Panc1 (cell line): ENCODE measurements at regions not wholly inside any gene's neighbourhood (a gene's known extent, or its start where the extent isn't known, plus 50 kb on each side); places are given as distances from the start of the nearest gene placed in this dataset.

Source experiments
- ATAC-seq: fragments of 200-7000 bp; cut with Tn5 transposase; 2 replicates; pipeline ENCODE4 v1.9.1; 2020; ENCODE audit warnings: mild to moderate bottlenecking, moderate library complexity
- BruUV-seq: library from RNA; stranded (reverse); fragments of 400-500 nt; replicated peaks from 2 replicates; lab custom pipeline; 2021; lab: Mats Ljungman, UMichigan
- CTCF ChIA-PET: fragments of 300-600 bp; sonication (Branson Sonifier 250); formaldehyde crosslinking; loops from one replicate; lab custom pipeline; 2022; ENCODE audit warnings: antibody characterized with exemption; lab: Charles Lee
- POLR2A ChIA-PET: fragments of 300-600 bp; sonication (Branson Sonifier 250); formaldehyde crosslinking; loops from one replicate; lab custom pipeline; 2022; ENCODE audit warnings: antibody characterized with exemption; lab: Charles Lee
- DNase-seq: peaks from one replicate; pipeline ENCODE4 v3.0.0-alpha.2; 2010; ENCODE audit warnings: low read depth, low spot score
- H3K27ac ChIP-seq: 2 replicates; pipeline ENCODE4 v1.5.1; 2011; ENCODE audit warnings: mild to moderate bottlenecking, low read length, inconsistent platforms
- H3K27me3 ChIP-seq: fragments of 200-500 bp; sonication (Bioruptor generic); 2 replicates; pipeline ENCODE4 v1.6.0; 2014; ENCODE audit warnings: low read length, inconsistent platforms; ENCODE audit not compliant: control insufficient read depth, insufficient read depth
- H3K36me3 ChIP-seq: fragments of 200-500 bp; sonication (Bioruptor generic); 2 replicates; pipeline ENCODE4 v1.5.1; 2014; ENCODE audit warnings: inconsistent platforms, mild to moderate bottlenecking, low read length, moderate library complexity; ENCODE audit not compliant: control insufficient read depth, insufficient read depth
- H3K4me1 ChIP-seq: 2 replicates; pipeline ENCODE4 v1.5.1; 2011; ENCODE audit warnings: inconsistent platforms, mild to moderate bottlenecking, low read length, moderate library complexity; ENCODE audit not compliant: control insufficient read depth, insufficient read depth
- H3K4me3 ChIP-seq, 2 experiments: 2 replicates each; pipeline ENCODE4 v1.5.1; 2011 to 2012; ENCODE audit warnings: low read depth in 2 of 2, low read length in 2 of 2, mild to moderate bottlenecking in 2 of 2, inconsistent platforms in 1 of 2, moderate library complexity in 1 of 2
- H3K9me3 ChIP-seq: fragments of 200-500 bp; sonication (Bioruptor generic); 2 replicates; pipeline ENCODE4 v1.5.1; 2014; ENCODE audit warnings: low read depth, mild to moderate bottlenecking, inconsistent platforms, low read length, moderate library complexity; ENCODE audit not compliant: control insufficient read depth, insufficient read depth
- POLR2AphosphoS5 ChIP-seq: IDR thresholded peaks from 2 replicates; pipeline ENCODE4 v1.6.1; 2012; ENCODE audit warnings: mild to moderate bottlenecking, low read depth, low read length, moderate library complexity
- REST ChIP-seq, 2 experiments: IDR thresholded peaks; 2 replicates each; pipeline ENCODE4 v1.6.1; 2011 to 2012; ENCODE audit warnings: low read depth in 2 of 2, control low read depth in 1 of 2, low read length in 1 of 2, mild to moderate bottlenecking in 1 of 2, moderate library complexity in 1 of 2; ENCODE audit not compliant: insufficient read depth in 1 of 2
- SIN3A ChIP-seq: IDR thresholded peaks from 2 replicates; pipeline ENCODE4 v1.6.1; 2012; ENCODE audit warnings: low read depth, mild to moderate bottlenecking, low read length, moderate library complexity, borderline replicate concordance; ENCODE audit not compliant: insufficient read depth
- TCF7L2 ChIP-seq: IDR thresholded peaks from 2 replicates; pipeline ENCODE4 v1.6.1; 2011; ENCODE audit warnings: mild to moderate bottlenecking, low read depth, low read length, inconsistent platforms
- in situ Hi-C: cut with HindIII; loops from 2 replicates; pipeline ENCODE4 v1.10.0; 2016; ENCODE audit warnings: low sequenced_read_pairs, low pct_unique_long_range_greater_than_20kb
- intact Hi-C: fragments of 100-400 bp; cut with micrococcal nuclease; formaldehyde crosslinking; loops from one replicate; pipeline ENCODE4 v1.10.0; 2022; ENCODE audit not compliant: unreplicated experiment
- TF ChIP-seq, protein P1 (sequence below): fragments of 450-650 bp; IDR thresholded peaks from 2 replicates; pipeline ENCODE4 v1.5.1; 2017; ENCODE audit warnings: mild to moderate bottlenecking

GRCh38 chr2:122032264-122032645 is 276.8 kb downstream of the TSN start:
- ChIA-PET CTCF (no interaction called here), POLR2A (no interaction called here)
- Histone ChIP-seq H3K4me1 (peaks cover 3% of the 10 kb centered on the region; the same call in 1 of the 2 replicates), H3K36me3 (no peaks in the 10 kb centered on the region), H3K27me3 (peaks cover 3% of the 10 kb centered on the region; the same call in 1 of the 2 replicates), H3K9me3 (no peaks in the 10 kb centered on the region), H3K27ac (no peak overlapping the region), H3K4me3 (no peak overlapping the region)
- no peak for ATAC-seq
- intact Hi-C loops (no loop called here), in situ Hi-C loops (no loop called here)
- no peak for TF ChIP-seq SIN3A
- TF ChIP-seq TCF7L2, result no peak
- TF ChIP-seq POLR2AphosphoS5, result no peak
- no peak for TF ChIP-seq REST (IDR thresholded peaks at IDR 0.05; ENCODE audit: insufficient read depth in 1 of 2, low read depth in 2 of 2, low read length in 1 of 2)
- TF ChIP-seq, protein P1, sequence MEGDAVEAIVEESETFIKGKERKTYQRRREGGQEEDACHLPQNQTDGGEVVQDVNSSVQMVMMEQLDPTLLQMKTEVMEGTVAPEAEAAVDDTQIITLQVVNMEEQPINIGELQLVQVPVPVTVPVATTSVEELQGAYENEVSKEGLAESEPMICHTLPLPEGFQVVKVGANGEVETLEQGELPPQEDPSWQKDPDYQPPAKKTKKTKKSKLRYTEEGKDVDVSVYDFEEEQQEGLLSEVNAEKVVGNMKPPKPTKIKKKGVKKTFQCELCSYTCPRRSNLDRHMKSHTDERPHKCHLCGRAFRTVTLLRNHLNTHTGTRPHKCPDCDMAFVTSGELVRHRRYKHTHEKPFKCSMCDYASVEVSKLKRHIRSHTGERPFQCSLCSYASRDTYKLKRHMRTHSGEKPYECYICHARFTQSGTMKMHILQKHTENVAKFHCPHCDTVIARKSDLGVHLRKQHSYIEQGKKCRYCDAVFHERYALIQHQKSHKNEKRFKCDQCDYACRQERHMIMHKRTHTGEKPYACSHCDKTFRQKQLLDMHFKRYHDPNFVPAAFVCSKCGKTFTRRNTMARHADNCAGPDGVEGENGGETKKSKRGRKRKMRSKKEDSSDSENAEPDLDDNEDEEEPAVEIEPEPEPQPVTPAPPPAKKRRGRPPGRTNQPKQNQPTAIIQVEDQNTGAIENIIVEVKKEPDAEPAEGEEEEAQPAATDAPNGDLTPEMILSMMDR, result no peak
- no TSS peak for BruUV-seq
- DNase-seq, result no peak

GRCh38 chr2:122033778-122034177 is 278.3 kb downstream of the TSN start:
- no peak for TF ChIP-seq POLR2AphosphoS5
- TF ChIP-seq, protein P1, result no peak
- no peak for TF ChIP-seq SIN3A
- no peak for TF ChIP-seq TCF7L2
- TF ChIP-seq REST (IDR thresholded peaks at IDR 0.05; ENCODE audit: insufficient read depth in 1 of 2, low read depth in 2 of 2, low read length in 1 of 2), result no peak
- Histone ChIP-seq H3K9me3 (no peaks in the 10 kb centered on the region), H3K27me3 (peaks cover 3% of the 10 kb centered on the region; the same call in 1 of the 2 replicates), H3K36me3 (no peaks in the 10 kb centered on the region), H3K4me3 (no peak overlapping the region), H3K4me1 (no peaks in the 10 kb centered on the region), H3K27ac (no peak overlapping the region)
- intact Hi-C loops (no loop called here), in situ Hi-C loops (no loop called here)
- ATAC-seq (no peak), DNase-seq (no peak)
- ChIA-PET POLR2A (no interaction called here), CTCF (no interaction called here)
- no TSS peak for BruUV-seq
